Mesothelial cell of epicardium (in vitro differentiated cells): ENCODE measurements at regions not wholly inside any gene's neighbourhood (a gene's known extent, or its start where the extent isn't known, plus 50 kb on each side); places are given as distances from the start of the nearest gene placed in this dataset.

ENCODE experiments used
- DNase-seq, 2 experiments: peaks; one replicate each; pipeline ENCODE4 v3.0.0; 2021; ENCODE audit warnings: low spot score in 2 of 2; ENCODE audit not compliant: unreplicated experiment in 2 of 2
- H3K27ac Mint-ChIP-seq: 2 replicates; pipeline ENCODE4 v1.8.0; 2021; ENCODE audit warnings: mixed read lengths
- H3K27me3 Mint-ChIP-seq: 2 replicates; pipeline ENCODE4 v1.8.0; 2021; ENCODE audit warnings: low read depth, mixed read lengths
- H3K36me3 Mint-ChIP-seq: 2 replicates; pipeline ENCODE4 v1.8.0; 2021; ENCODE audit warnings: mixed read lengths
- H3K4me1 Mint-ChIP-seq: 2 replicates; pipeline ENCODE4 v1.8.0; 2021; ENCODE audit warnings: mixed read lengths
- H3K4me3 Mint-ChIP-seq: 2 replicates; pipeline ENCODE4 v1.8.0; 2021; ENCODE audit warnings: mild to moderate bottlenecking, moderate library complexity, mixed read lengths
- H3K9me3 Mint-ChIP-seq: 2 replicates; pipeline ENCODE4 v1.8.0; 2021; ENCODE audit warnings: mixed read lengths
- TF ChIP-seq, protein P1 (sequence below): fragments of 200-600 bp; sonication (generic); IDR thresholded peaks from one replicate; pipeline ENCODE4 v1.5.0; 2021; ENCODE audit warnings: antibody characterized with exemption; ENCODE audit not compliant: unreplicated experiment

DNA sequence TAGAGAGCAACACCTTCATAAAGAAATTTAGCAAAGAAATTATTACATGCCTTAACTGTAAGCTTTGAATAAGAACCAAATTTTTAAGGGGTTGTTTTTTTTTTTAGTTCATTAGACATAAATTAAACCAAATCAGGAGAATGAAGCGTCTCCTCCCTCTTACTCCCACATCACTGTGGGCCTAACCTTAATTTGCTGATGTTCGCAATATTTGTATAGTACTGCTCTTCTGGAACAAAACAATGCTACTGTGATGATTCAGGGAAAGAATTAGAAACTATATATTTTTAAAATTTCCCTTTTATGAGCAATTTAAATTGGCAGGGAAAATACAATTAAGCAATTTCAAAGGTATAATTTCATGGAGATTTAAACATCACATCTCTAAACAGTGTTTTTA lies 275.0 kb upstream of the C9orf72 start:
- Mint-ChIP-seq H3K4me1 (peaks cover 24% of the 10 kb centered on the region), H3K9me3 (no peaks in the 10 kb centered on the region), H3K27me3 (peaks cover 8% of the 10 kb centered on the region), H3K4me3 (no peak overlapping the region), H3K36me3 (no peaks in the 10 kb centered on the region), H3K27ac (no peak overlapping the region)
- TF ChIP-seq, protein P1, sequence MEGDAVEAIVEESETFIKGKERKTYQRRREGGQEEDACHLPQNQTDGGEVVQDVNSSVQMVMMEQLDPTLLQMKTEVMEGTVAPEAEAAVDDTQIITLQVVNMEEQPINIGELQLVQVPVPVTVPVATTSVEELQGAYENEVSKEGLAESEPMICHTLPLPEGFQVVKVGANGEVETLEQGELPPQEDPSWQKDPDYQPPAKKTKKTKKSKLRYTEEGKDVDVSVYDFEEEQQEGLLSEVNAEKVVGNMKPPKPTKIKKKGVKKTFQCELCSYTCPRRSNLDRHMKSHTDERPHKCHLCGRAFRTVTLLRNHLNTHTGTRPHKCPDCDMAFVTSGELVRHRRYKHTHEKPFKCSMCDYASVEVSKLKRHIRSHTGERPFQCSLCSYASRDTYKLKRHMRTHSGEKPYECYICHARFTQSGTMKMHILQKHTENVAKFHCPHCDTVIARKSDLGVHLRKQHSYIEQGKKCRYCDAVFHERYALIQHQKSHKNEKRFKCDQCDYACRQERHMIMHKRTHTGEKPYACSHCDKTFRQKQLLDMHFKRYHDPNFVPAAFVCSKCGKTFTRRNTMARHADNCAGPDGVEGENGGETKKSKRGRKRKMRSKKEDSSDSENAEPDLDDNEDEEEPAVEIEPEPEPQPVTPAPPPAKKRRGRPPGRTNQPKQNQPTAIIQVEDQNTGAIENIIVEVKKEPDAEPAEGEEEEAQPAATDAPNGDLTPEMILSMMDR = no peak
- no peak for DNase-seq

DNA sequence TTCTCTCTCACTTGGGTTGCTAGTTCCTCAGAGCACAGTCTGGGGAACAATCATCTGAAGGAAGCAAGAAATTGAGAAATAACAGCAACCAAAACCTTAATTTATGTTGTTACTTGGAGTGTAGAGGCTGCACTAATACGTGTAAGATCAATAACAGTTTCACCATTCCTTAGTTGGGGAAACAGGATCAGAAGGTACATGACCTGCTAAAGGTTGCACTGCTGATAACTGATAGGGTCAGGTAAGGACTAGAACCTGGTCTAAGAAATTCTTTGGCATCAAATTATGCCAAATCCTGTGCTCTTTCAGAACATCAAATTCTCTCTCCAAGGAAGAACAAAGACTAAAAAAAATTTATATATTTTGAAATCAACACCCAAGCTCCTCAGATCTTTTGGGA lies 278.6 kb upstream of the C9orf72 start:
- no peaks in the 10 kb centered on the region for H3K36me3 Mint-ChIP-seq
- H3K9me3 Mint-ChIP-seq = no peaks in the 10 kb centered on the region
- H3K4me3 Mint-ChIP-seq = no peak overlapping the region
- H3K27me3 Mint-ChIP-seq = peaks cover 2% of the 10 kb centered on the region
- TF ChIP-seq, protein P1 = no peak
- peaks cover 13% of the 10 kb centered on the region for H3K4me1 Mint-ChIP-seq
- no peak for DNase-seq
- H3K27ac Mint-ChIP-seq = no peak overlapping the region

DNA sequence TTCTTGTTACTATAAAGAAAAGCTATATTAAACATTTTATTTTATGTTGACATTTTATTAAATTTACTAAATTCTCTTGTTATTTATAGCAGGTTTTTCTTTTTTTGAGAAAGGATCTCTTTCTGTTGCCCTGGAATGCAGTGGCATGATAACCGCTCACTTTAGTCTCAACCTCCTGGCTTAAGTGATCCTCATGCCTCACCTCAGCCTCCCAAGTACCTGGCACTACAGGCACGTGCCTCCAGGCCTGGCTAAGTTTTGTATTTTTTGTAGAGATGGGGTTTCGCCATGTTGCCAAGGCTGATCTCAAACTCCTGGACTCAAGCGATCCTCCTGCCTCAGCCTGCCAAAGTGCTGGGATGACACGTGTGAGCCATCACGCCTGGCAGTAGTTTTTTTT lies 280.2 kb upstream of the C9orf72 start:
- Mint-ChIP-seq H3K4me3 (no peak overlapping the region), H3K9me3 (no peaks in the 10 kb centered on the region), H3K27ac (no peak overlapping the region), H3K4me1 (peaks cover 5% of the 10 kb centered on the region), H3K27me3 (peaks cover 2% of the 10 kb centered on the region), H3K36me3 (no peaks in the 10 kb centered on the region)
- DNase-seq = no peak
- TF ChIP-seq, protein P1 = no peak

DNA sequence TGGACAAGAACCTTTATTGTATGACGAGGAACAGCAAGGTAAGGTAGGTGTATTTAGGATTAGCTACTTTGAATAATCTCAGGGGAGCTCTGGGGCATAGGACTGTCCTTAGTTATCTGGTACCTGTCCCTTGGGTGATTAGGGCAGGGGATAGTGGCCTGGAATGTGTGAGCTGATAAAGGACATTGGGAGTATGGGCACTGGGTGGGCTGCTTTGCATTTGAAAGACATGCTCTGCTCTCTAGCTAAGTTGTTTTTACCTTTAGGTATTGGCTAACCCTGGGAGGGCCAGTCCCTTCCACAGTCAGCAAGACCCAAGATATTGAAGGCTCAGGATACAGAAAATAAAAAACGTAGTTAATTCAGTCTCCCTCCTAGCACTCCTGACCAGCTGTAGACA lies 282.8 kb upstream of the C9orf72 start:
- Mint-ChIP-seq H3K9me3 (no peaks in the 10 kb centered on the region), H3K4me3 (no peak overlapping the region), H3K27ac (no peak overlapping the region), H3K27me3 (peaks cover 2% of the 10 kb centered on the region), H3K4me1 (peaks cover 5% of the 10 kb centered on the region), H3K36me3 (no peaks in the 10 kb centered on the region)
- DNase-seq = no peak
- TF ChIP-seq, protein P1 = no peak

DNA sequence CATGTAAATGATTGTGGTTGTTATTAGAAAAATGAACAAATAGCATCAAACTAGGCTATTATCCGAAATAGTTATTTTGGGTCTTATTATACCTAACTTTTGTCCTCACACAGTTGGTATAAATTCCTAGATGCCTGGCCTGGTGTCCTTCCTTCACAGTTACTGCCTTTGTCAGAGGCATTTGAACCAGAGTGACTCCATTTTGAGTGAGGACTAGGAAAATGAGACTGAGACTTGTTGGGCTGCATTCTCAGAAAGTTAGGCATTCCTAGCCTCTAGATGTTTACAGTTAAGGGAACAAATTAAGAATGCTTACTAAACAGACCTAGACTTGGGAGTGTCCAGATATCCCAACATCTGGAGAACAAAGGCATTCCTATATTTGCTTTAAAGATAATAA lies 283.5 kb upstream of the C9orf72 start:
- TF ChIP-seq, protein P1 = no peak
- DNase-seq = no peak
- H3K4me3 Mint-ChIP-seq = no peak overlapping the region
- H3K27me3 Mint-ChIP-seq = no peaks in the 10 kb centered on the region
- peaks cover under 1% of the 10 kb centered on the region for H3K4me1 Mint-ChIP-seq
- H3K36me3 Mint-ChIP-seq = no peaks in the 10 kb centered on the region
- H3K27ac Mint-ChIP-seq = no peak overlapping the region
- no peaks in the 10 kb centered on the region for H3K9me3 Mint-ChIP-seq

DNA sequence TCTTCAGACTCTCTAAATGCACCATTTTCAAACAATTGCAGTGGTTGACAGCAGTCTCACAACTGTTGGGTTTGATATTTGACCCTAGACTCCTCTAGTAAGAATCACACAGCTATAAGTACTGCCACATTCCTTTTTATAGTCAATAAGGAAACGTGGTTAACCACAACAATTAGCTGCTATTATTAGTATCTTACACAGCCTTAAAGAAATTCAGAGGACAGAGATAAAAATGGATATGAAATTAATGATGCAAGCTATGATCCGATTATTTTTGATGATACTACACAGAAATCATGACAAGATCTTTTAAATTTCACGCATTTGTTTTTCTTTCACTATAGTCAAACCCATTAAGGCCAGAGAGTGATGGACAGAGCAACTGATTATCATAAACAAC lies 288.6 kb upstream of the C9orf72 start:
- DNase-seq = no peak
- H3K9me3 Mint-ChIP-seq = no peaks in the 10 kb centered on the region
- H3K4me1 Mint-ChIP-seq = peaks cover 4% of the 10 kb centered on the region
- H3K27ac Mint-ChIP-seq = no peak overlapping the region
- H3K4me3 Mint-ChIP-seq = no peak overlapping the region
- H3K27me3 Mint-ChIP-seq = no peaks in the 10 kb centered on the region
- TF ChIP-seq, protein P1 = no peak
- H3K36me3 Mint-ChIP-seq = no peaks in the 10 kb centered on the region
